GM08714 (cell line): ENCODE measurements at regions not wholly inside any gene's neighbourhood (a gene's known extent, or its start where the extent isn't known, plus 50 kb on each side); places are given as distances from the start of the nearest gene placed in this dataset.

Experiments
- H3K4me3 ChIP-seq: fragments of 200-500 bp; sonication (Bioruptor generic); 2 replicates; pipeline ENCODE4 v1.5.1; 2014; ENCODE audit warnings: mild to moderate bottlenecking, low read length, inconsistent platforms
- ZNF274 ChIP-seq: IDR thresholded peaks from 2 replicates; pipeline ENCODE4 v1.6.1; 2012; ENCODE audit warnings: mild to moderate bottlenecking, low read depth, low read length

GRCh38 chr6:139588734-139589593 lies 214.5 kb upstream of the CITED2 start:
- no peak overlapping the region for H3K4me3 ChIP-seq
- TF ChIP-seq ZNF274 = no peak

DNA sequence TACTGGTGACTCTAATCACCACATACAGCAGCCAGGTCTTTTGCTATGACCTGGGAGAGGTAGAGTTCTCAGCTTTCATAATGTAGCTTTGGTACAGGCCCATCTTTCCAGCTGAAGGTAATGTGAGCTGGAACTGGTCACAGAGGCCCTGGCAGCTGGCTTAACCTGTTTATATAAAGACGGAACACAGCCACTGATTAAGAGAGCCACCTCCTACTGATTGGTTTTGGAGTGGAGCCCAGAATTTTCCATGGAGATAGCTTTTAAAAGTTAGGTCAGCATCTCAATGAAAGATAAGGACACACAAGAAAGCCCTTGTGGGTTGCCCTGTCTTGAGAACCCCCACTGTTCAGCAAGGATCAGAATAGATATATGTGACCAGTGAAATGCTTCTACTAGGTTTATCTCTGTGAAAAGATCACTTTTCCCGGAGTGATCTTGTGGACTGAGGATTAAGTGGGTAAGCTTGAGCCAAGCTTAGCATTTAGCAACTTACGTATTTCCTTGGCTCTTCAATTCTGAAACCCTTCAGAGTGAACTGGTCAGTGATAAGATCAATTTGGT lies 213.7 kb upstream of the CITED2 start:
- no peak for TF ChIP-seq ZNF274

DNA sequence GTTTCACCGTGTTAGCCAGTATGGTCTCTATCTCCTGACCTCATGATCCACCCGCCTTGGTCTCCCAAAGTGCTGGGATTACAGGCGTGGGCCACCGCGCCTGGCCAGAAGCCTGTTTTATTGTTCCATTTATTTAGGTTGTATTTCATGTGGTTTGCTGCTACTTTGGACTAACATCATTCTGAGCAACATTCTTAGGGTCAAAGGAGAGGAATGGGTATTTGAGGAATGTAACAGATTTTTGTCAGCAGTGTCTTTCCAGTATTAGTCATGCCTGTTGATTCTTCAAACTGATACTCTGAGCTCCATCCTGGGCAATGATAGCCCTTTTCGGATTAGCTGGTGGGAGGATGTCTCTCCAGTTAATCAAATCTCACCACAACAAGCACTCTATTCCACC lies 213.0 kb upstream of the CITED2 start:
- H3K4me3 ChIP-seq = no peak overlapping the region
- TF ChIP-seq ZNF274 = no peak

More for the DNA sequence above, 213.7 kb upstream of the CITED2 start:
- H3K4me3 ChIP-seq = no peak overlapping the region

- no peak overlapping the region for H3K4me3 ChIP-seq
- no peak for TF ChIP-seq ZNF274
These were observed 211.8 kb upstream of the CITED2 start for GRCh38 chr6:139586273-139586672.

DNA sequence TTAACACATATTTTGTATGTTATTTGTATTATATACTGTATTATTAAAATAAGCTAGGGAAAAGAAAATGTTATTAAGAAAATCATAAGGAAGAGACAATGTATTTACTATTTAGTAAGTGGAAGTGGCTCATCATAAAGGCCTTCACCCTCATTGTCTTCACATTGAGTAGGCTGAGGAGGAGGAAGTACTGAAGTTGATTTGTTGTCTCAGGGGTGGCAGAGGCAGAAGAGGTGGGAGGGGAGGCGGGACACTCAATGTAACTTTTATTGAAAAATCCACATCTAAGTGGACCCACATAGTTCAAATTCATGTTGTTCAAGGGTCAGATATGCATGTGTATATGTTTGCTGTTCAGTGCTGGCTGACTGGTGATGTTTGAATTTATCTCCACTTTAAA lies 210.2 kb upstream of the CITED2 start:
- no peak for TF ChIP-seq ZNF274
- no peak overlapping the region for H3K4me3 ChIP-seq

- no peak overlapping the region for H3K4me3 ChIP-seq
- no peak for TF ChIP-seq ZNF274
These were observed 209.0 kb upstream of the CITED2 start for GRCh38 chr6:139583420-139583819.

DNA sequence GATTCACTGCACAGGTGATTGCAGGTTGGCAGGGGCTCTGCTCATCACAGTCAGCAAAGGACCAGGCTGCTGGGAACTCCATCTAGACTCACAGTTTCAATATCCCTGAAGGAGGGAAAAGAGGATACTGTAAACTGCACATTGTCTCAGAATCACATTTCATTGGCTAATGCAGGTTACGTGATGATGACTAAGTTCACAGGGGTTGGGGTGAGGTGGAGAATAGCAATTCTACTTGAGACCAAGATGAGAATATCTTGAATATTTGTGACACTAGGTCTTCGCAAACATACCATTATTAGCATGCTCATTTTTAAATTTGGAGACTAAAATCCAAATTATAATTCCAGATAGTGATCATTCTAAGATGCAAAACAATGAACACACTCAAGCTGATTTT lies 208.5 kb upstream of the CITED2 start:
- TF ChIP-seq ZNF274 = no peak

GRCh38 chr6:139581485-139581865 lies 207.0 kb upstream of the CITED2 start:
- H3K4me3 ChIP-seq = no peak overlapping the region
- no peak for TF ChIP-seq ZNF274

More for the DNA sequence above, 208.5 kb upstream of the CITED2 start:
- H3K4me3 ChIP-seq = no peak overlapping the region

DNA sequence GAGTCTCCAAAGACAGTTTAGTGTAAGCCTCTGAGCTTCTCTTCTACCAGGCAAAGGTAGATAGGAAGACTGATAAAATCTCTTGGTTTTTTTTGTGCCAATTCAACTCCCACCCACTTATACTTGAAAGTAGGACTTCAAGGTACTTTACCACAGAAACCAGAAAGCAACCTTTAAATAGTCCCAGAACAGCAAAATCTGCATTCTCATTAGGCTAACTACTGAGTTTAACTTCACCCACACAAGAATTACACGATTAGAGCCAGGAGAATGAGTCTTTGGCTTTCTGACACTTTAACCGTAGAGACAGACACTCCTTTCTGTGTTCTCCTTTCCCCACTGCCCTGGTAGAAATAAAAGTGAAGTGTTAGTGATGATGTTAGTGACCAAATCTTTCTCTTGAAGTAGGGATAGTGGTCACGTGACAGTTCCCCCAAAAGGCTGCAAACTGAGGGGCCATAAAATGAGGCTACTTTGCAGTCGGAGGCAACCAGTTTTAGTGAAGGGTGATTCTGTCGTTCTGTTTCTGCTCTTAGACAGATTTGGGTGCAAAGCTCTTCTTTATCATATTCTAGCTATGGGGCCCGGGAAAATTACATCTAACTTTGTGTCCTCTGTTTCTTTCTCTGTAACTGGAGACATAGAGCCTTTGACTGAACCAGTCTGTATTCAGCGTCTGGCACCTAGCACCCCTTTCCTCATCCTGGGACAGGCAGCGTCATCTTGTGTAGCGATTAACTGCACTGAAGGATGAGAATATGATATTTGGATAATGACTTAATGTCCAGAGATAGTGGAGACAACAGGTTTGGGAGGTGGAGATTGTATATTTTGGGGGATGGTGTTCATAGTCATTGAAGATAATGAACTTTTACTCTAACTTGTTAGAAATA lies 206.4 kb upstream of the CITED2 start:
- no peak for TF ChIP-seq ZNF274
- H3K4me3 ChIP-seq = no peak overlapping the region

GRCh38 chr6:139577763-139578604 lies 203.5 kb upstream of the CITED2 start:
- TF ChIP-seq ZNF274 = no peak
- H3K4me3 ChIP-seq = no peak overlapping the region

- no peak for TF ChIP-seq ZNF274
- no peak overlapping the region for H3K4me3 ChIP-seq
These were observed 202.8 kb upstream of the CITED2 start for GRCh38 chr6:139577124-139577762.

GRCh38 chr6:139572001-139572400 lies 197.6 kb upstream of the CITED2 start:
- no peak overlapping the region for H3K4me3 ChIP-seq
- no peak for TF ChIP-seq ZNF274

- no peak for TF ChIP-seq ZNF274
- no peak overlapping the region for H3K4me3 ChIP-seq
These were observed 195.7 kb upstream of the CITED2 start for GRCh38 chr6:139570166-139570565.
